Right renal pelvis (tissue), 4 donors: ENCODE measurements at regions not wholly inside any gene's neighbourhood (a gene's known extent, or its start where the extent isn't known, plus 50 kb on each side); places are given as distances from the start of the nearest gene placed in this dataset.

Source experiments
- DNase-seq, 4 donors: peaks; one replicate each; pipeline ENCODE4 v3.0.0-alpha.2; 2013; ENCODE audit warnings: low read depth in 4 of 4, low spot score in 3 of 4, missing footprints in 1 of 4

DNA sequence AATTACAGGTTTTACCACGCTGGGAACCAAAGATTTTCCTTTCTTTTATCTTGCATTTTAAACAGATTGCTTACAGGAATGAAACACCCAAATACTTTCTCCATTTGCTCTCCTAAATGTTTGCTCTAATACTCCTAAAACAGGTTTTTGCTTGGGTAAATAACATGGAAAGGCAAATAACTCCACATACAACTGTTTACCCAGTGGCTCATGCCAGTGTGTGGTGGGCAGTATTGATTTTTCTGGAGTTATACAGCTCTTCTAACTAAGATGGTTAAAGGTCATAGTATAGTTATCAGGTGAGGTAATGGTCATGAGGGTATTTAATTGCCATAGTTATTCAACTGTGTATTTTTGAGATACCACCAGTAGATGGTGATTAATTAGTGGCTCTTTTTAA is 61.2 kb upstream of the RAB27B start:
- DNase-seq = no peak

DNA sequence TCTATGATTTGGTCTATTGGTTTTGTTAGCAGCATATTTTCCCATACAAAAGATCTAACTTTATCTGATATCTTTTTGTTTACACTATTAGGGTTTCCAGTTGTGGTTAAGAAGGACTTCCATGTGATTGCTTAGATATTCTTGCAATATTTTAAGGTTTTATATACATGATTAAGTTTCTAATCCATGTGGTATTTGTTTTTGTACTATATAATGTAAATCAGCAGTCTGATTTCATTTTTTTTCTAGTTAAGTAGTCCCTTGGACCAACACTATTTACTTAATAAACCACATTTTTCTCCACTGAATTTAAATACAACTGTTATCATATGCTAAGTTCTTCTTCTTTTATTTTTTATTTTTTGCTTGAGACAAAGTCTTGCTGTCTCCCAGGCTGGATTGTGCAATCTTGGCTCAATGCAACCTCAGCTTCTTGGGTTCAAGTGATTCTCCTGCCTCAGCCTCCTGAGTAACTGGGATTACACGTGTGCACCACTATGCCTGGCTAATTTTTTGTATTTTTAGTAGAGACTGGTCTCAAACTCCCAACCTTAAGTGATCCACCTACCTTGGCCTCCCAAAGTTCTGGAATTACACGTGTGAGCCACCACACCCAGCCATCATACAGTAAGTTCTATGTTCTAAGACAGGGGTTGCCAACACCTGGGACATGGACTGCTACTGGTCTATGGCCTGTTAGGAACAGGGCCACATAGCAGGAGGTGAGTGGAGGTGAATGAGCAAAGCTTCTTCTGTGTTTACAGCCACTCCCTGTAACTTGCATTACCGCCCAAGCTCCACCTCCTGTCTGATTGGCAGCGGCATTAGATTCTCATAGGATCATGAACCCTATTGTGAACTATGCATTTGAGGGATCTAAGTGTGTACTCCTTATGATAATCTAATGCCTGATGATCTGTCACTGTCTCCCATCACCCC is 58.5 kb upstream of the RAB27B start:
- no peak for DNase-seq

DNA sequence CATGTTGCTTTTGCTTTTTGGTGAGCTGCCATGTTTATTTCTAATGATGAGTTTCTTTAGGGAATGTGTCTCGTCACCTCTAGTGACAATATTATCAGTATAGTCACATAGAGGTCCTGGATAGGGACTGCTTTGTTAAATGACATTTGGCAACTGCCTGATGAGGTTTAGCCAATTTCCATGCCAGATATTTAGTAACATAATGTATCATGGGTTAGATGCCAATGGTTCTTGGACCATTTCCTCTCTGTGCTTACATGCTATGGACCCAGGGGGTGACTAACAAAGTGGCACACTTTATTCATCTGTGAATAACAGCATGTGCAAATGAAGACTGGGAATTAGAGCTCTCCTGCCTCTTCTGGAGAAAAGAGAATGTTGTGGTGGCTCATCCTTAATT is 56.2 kb upstream of the RAB27B start:
- no peak for DNase-seq

DNA sequence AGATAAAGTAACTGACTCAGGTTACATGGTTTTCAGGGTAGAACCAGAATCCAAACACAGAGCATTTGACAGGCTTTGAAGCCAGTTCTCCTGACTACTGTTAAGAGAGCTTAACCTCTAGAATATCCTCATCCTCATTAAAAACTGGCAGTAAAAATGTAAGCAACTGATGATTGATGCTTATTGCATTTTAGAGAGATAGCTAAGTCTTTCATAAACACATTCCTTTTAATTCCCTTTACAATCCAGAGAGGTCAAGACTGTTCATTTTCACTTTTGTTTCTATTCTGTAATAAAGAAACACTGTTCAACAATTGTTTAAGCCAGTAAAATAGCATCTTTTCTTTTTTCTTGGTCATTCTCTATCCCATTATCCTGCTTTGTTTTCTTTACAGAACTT is 53.9 kb upstream of the RAB27B start:
- no peak for DNase-seq

DNA sequence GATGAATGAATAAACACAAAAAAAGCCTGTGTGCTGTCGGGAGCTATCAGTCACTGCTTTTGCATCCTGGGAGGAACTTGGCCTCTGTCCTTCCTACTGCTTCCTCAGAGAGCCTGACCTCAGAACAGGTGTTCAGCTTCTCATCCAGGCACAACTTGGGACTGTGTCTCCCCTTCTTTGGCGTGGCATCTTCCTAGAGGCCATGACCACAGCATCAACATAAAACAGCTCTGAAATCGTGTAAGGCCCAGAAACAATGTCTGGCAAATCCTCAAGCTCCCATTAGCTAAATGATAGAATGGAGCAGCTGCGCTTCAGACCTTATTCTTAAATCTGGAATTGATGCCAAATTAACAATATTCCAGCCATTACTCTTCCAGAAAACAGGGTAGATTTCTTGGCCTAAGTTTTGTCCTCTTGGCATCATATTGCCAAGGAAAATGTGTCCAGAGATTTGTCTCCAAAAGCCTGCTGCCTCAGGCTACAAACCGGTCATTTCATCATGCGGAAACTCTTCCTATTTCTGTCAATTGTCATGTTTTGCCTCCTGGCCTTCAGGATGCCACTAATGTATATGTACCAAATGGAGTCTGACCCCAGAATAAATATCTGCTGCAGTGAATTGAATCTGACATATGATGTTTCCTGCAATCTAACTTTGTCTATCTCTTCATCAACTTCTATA is 53.2 kb upstream of the RAB27B start:
- DNase-seq = no peak

DNA sequence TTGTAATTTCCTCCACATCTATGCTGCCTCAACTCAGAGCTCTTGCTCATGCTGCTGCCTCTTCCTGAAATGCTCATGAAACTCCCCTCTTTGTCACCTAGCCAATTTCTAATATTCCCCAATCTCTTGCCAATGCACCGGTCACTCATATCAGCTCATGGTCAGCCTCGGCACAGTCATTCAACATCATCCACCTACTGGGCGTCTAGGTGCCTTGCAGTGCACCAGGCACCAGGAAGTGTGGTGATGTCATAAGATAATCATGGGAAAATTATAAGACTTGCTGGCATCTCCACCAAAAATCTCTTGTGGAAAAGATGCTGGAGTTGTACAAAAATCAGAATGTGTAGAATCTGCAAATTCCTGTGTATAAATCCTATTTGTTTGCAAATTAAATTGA is 52.6 kb upstream of the RAB27B start:
- DNase-seq = no peak

DNA sequence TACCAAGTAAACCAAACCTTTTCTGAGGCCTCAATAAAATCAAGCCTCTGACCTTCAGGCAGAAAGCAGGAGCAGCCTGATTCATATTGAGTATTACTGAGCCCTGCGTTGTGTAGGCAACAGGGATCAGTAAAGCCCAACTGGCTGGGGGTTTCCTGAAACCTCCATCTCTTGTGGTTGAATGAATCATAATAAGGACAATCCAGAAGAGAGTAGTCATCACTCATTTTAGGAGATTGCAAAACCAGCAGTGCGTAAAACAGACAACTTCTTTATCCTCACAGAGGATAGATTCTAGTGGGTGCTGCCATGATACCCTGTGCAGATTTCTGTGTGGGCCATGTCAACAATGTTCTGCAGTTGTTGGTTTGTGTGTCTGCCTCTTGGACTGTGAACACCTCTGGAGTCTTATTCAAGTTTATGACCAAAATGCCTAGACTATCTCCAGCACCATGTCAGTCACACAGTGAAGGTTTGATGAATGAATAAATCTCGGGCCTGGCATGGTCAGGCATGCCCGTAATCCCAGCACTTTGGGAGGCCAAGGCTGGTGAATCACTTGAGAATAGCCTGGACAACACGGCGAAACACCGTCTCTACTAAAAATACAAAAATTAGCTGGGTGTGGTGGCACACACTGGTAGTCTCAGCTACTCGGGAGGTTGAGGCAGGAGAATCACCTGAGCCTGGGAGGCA is 51.8 kb upstream of the RAB27B start:
- no peak for DNase-seq

DNA sequence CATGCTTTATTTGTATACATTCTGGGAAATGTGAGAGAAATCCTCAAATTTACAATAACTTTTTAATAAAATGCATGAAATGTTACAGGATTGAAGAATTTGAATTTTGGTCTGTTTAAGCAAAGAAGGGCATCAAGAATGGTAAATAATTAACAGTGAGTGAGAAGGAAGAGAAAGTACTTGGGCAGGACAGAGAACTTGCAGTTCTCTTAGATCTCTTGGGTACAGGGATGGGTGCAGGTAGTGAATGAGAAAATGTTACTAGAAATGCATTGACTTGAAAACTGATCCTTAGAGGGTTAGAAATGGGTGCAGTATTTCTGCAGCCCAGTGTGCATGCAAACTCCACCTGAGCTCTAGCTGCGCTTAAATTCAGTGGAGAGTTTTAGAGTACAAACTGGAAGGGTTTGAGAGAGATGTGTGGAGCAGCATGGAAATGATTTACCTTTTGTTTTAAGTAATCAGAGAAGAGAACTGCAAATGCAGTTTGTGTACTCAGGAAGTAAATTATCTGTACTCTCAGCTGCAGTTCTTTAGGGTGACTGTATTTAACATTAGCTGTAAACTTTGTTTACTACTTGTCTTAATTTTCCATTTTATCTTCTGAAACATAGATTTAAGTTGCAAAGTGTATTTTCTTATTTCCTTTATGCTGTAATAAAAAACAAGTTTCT is 51.0 kb upstream of the RAB27B start:
- no peak for DNase-seq

DNA sequence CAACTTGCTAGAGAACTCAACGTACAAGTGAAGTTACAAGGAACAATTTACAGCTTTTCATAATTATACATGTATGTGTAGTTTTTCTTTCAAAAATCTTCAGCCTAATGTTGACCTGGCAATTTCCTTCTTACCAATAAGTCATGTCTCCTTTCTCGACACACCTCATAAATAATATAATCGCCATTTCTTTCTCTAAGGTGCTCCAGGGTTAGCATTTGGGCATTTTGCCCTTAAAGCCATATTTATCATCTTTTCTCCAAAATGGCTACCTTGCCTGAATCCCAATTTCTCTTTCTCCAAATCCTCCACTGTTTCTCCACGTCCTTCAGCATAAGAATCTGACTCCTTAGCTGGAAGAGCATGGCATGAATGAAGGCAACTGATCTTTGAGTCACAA is 50.3 kb upstream of the RAB27B start:
- no peak for DNase-seq
